ENCODE measurements at regions not wholly inside any gene's neighbourhood (a gene's known extent, or its start where the extent isn't known, plus 50 kb on each side); places are given as distances from the start of the nearest gene placed in this dataset.

- DNase-seq (ENCODE audit: low read depth) = no peak
- TF ChIP-seq, protein P1, sequence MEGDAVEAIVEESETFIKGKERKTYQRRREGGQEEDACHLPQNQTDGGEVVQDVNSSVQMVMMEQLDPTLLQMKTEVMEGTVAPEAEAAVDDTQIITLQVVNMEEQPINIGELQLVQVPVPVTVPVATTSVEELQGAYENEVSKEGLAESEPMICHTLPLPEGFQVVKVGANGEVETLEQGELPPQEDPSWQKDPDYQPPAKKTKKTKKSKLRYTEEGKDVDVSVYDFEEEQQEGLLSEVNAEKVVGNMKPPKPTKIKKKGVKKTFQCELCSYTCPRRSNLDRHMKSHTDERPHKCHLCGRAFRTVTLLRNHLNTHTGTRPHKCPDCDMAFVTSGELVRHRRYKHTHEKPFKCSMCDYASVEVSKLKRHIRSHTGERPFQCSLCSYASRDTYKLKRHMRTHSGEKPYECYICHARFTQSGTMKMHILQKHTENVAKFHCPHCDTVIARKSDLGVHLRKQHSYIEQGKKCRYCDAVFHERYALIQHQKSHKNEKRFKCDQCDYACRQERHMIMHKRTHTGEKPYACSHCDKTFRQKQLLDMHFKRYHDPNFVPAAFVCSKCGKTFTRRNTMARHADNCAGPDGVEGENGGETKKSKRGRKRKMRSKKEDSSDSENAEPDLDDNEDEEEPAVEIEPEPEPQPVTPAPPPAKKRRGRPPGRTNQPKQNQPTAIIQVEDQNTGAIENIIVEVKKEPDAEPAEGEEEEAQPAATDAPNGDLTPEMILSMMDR (IDR thresholded peaks at IDR 0.05; ENCODE audit: low read depth, low read length, missing control alignments) = no peak
Observed at GRCh38 chr3:186487819-186488218, 56.4 kb downstream of the CRYGS start.

GRCh38 chr3:186487037-186487436 lies 57.1 kb downstream of the CRYGS start:
- TF ChIP-seq, protein P1 (IDR thresholded peaks at IDR 0.05; ENCODE audit: low read depth, low read length, missing control alignments) = no peak
- no peak overlapping the region for H3K4me3 ChIP-seq (ENCODE audit: low read depth, low read length)
- DNase-seq (ENCODE audit: low read depth) = no peak

More at GRCh38 chr3:186487819-186488218, 56.4 kb downstream of the CRYGS start:
- no peak overlapping the region for H3K4me3 ChIP-seq (ENCODE audit: low read depth, low read length)

DNA sequence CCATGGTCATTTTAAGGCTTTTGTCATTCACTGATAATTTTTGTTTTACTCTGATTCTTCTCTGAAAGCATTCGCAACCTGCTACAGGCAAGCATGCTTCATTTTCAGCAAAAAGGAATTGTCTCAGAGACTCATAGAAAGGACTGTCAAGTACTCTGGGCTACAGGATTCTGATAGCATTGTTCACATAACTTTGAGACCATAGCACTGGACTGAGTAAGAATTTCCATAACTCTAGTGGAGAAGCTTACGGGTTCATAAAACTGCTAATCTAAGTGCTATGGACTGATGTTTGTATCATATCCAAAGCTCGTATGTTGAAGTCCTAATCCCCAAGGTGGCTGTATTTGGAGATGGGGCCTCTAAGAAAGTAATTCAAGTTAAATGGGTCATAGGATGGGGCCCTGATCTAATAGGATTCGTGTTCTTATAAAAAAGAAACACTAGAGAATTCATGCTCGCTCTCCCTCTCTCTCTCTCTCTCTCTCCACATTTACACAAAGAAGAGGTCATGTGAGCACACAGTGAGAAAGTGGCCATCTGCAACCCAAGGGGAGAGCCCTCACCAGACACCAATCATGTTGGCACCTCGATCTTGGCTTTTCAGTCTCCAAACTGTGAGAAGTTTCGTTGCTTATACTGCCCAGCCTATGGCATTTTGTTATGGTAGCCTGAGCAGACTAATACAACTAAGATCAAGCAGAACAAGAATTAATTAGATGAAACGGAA lies 60.4 kb downstream of the CRYGS start:
- TF ChIP-seq, protein P1 (IDR thresholded peaks at IDR 0.05; ENCODE audit: low read depth, low read length, missing control alignments) = no peak
- no peak for DNase-seq (ENCODE audit: low read depth)
- no peak overlapping the region for H3K4me3 ChIP-seq (ENCODE audit: low read depth, low read length)

GRCh38 chr3:186481526-186481925 lies 62.7 kb downstream of the CRYGS start:
- DNase-seq (ENCODE audit: low read depth) = no peak
- no peak overlapping the region for H3K4me3 ChIP-seq (ENCODE audit: low read depth, low read length)
- TF ChIP-seq, protein P1 (IDR thresholded peaks at IDR 0.05; ENCODE audit: low read depth, low read length, missing control alignments) = no peak

- TF ChIP-seq, protein P1 (IDR thresholded peaks at IDR 0.05; ENCODE audit: low read depth, low read length, missing control alignments) = no peak
Observed at GRCh38 chr3:186477876-186478275, 66.3 kb downstream of the CRYGS start.

GRCh38 chr3:186477033-186477432 lies 67.1 kb downstream of the CRYGS start:
- TF ChIP-seq, protein P1 (IDR thresholded peaks at IDR 0.05; ENCODE audit: low read depth, low read length, missing control alignments) = no peak
- no peak for DNase-seq (ENCODE audit: low read depth)
- H3K4me3 ChIP-seq (ENCODE audit: low read depth, low read length) = peak overlapping the region; percentile 3; the same call in 1 of the 2 replicates

More at GRCh38 chr3:186477876-186478275, 66.3 kb downstream of the CRYGS start:
- no peak for DNase-seq (ENCODE audit: low read depth)
- H3K4me3 ChIP-seq (ENCODE audit: low read depth, low read length) = no peak overlapping the region

DNA sequence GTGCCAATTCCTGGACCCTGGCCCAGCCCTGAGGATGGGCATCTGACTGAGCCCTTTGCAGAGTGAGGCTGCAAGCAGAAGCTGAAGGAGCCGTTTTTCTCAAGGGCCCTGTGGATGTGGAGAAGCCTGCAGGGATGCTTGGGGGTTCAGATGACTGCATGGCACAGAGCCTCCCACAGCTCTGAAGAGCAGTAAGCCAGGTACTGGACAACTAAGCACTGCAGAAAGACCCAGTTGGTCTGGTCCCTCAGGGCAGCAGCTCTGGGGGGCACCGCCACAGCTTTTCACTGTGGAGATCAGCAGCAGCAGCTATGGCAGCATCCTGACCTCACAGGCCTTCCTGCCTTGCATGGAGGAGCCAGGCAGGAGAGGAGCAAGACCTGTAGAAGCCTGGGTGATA lies 67.6 kb downstream of the CRYGS start:
- TF ChIP-seq, protein P1 (IDR thresholded peaks at IDR 0.05; ENCODE audit: low read depth, low read length, missing control alignments) = no peak
- DNase-seq (ENCODE audit: low read depth) = no peak
- no peak overlapping the region for H3K4me3 ChIP-seq (ENCODE audit: low read depth, low read length)
